ENCODE measurements at regions not wholly inside any gene's neighbourhood (a gene's known extent, or its start where the extent isn't known, plus 50 kb on each side); places are given as distances from the start of the nearest gene placed in this dataset.

GRCh38 chrX:10875995-10876394, 235.1 kb upstream of the HCCS start:
- TF ChIP-seq CTCF (IDR thresholded peaks at IDR 0.05) (no peak), POLR2A (IDR thresholded peaks at IDR 0.05) (no peak)
